GM18909 (cell line): ENCODE measurements at regions not wholly inside any gene's neighbourhood (a gene's known extent, or its start where the extent isn't known, plus 50 kb on each side); places are given as distances from the start of the nearest gene placed in this dataset.
"Not testable (repeated sequence)": the region's sequence is repeated elsewhere in the genome, so short reads cannot be mapped to it uniquely, and the experiment has no call there.

Source experiments
- ATAC-seq: cut with Tn5 transposase; IDR thresholded peaks from one replicate; pipeline ENCODE4 v1.9.1; 2021; ENCODE audit warnings: mild to moderate bottlenecking; ENCODE audit not compliant: unreplicated experiment, poor library complexity

DNA sequence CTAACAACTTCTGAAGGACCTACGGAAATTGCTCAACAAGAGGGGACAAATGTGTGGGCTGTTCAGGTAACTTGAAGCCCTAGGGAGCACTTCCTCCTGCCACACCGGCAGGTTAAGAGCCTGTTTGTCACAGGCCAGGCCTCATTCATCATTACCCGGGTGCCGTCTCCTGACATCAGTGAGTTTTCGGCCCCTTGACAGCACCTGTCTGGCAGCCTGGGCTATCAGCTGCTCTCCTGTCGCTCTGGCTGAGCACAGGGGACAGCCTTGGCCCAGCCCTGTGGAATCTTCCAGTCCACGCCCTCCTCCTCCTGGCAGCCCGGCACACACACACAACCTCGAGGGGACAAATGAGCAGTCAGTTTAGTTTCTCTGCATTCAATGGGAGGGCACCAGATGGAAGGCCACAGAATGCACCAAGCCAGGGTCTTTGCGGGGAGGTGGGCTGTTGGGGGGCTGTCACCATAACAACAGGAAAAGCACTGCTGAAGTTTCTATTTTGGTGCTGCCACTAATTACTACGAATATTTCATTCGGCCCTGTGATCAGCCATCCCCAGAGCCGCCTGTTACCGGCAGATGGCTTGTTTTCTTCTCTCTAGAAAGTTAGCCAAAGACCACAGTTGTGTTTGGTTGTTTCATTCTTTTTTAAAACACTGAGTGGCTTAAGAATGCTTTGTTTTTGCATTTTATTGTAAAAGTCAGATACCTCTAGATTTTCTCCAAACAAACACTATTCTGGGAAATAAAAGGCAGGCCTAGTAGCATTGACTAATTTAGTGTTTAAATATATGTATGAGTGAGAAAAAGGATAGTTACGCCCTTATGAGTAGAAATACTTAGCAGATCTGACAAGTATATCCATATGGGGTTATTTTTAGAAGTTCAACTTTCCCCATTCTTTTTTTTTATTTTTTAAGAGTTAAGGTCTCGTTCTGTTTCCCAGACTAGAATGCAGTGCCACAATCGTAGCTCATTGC lies 189.9 kb upstream of the NDUFV2 start:
- ATAC-seq: peak; percentile 68

DNA sequence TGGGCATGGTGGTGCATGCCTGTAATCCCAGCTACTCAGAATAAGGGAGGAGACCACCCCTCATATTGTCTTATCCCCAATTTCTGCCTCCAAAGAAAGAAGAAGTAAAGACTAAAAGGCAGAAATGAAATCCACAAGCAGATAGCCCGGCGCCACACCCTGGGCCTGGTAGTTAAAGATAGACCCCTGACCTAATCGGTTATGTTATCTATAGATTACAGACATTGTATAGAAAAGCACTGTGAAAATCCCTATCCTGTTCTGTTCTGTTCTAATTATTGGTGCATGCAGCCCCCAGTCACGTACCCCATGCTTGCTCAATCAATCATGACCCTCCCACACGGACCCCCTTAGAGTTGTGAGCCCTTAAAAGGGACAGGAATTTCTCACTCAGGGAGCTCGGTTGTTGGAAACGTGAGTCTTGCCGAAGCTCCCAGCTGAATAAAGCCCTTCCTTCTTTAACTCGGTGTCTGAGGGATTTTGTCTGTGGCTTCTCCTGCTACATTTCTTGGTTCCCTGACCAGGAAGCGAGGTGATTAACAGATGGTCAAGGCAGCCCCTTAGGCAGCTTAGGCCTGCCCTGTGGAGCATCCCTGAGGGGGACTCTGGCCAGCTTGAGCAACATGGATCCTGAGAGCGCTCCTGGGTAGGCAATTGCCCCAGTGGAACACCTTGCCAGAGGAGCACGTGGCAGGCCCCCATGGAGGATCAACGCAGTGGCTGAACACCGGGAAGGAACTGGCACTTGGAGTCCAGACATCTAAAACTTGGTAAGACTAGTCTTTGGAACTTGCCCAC lies 188.7 kb upstream of the NDUFV2 start:
- not testable (repeated sequence) for ATAC-seq

DNA sequence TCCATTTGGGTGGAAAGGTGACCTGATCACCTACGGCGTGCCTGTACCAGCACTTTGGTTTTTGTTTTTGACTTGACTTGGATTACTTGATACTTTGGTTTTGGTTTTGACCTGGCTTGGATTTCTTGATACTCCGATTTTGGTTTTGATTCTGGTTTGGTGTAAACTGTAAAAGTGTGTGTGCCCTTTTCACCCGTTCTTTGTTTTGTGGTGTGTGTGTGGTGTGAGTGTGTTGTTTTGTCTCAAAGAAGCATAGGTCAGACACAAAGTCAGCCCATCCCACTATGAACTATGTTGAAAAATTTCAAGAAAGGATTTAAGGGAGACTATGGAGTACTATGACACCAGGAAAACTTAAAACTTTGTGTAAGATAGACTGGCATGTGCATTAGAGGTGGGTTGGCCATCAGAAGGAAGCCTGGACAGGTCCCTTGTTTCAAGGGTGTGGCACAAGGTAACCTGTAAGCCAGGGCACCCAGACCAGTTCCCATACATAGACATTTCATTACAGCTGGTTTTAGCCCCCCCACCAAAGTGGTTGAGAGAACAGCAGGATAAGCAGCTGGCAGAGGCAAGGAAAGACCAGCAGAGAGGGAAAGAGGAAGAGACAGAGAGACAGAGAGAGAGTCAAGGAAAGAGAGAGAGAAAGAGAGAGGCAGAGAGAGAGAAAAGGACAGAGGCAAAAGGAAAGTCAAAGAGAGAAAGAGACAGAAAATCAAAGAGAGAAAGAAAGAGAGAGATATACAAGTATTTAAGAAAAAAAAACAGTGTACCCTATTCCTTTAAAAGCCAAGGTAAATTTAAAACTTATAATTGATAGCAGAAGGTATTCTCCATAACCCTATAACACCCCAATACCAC lies 187.9 kb upstream of the NDUFV2 start:
- ATAC-seq: not testable (repeated sequence)

DNA sequence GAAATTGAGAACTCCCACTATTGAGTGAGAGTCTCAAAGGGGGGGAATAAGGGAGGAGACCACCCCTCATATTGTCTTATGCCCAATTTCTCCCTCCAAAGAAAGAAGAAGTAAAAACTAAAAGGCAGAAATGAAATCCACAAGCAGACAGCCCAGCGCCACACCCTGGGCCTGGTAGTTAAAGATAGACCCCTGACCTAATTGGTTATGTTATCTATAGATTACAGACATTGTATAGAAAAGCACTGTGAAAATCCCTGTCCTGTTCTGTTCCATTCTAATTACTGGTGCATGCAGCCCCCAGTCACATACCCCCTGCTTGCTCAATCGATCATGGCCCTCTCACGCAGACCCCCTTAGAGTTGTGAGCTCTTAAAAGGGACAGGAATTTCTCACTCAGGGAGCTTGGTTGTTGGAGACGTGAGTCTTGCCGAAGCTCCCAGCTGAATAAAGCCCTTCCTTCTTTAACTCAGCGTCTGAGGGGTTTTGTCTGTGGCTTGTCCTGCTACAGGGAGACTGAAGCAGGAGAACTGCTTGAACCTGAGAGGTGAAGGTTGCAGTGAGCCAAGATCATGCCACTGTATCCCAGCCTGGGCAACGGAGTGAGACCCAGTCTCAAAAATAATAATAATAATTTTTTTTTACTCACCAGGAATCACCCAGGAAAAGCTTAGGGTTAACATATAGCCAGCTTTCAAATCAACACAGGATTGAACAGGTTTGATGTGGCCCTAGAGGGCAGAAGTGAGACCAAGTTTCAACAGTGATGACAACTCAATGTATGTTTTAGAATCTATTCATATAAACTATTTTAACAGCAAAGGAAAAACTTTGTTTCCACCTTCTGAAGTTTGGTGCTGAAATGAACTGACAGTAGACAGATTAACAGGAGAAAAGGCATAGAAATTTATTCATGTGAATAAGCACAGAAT lies 181.4 kb upstream of the NDUFV2 start:
- ATAC-seq: not testable (repeated sequence)

DNA sequence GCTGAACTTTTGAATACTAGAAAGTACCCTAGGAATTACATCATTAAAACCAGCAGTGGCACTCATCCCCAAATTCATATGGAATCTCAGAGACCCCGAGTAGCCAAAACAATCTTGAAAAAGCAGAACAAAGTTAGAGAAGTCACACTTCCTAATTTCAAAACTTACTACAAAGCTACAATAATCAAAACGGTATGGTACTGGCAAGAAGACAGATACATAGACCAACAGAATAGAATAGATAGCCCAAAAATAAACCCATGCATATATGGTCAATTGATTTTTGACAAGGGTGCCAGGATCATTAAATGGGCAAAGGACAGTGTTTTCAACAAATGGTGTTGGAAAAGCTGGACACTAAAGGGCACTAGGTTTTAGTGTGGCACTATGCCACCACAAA lies 176.0 kb upstream of the NDUFV2 start:
- ATAC-seq: no peak

DNA sequence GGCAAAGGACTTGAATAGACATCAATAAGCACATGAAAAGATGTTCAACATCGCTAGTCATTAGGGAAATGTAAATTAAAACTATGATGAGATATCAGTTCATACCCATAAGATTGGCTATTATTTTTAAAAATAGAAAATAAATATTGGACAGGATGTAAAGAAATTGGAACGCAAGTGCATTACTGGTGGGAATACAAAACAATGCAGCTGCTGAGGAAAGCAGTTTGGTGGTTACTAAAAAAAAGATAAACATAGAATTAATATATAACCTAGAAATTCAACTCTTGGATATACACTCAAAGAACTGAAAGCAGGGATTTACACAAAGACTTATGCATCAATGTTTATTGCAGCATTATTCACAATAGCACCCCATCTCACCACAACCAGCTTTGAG lies 174.5 kb upstream of the NDUFV2 start:
- no peak for ATAC-seq

DNA sequence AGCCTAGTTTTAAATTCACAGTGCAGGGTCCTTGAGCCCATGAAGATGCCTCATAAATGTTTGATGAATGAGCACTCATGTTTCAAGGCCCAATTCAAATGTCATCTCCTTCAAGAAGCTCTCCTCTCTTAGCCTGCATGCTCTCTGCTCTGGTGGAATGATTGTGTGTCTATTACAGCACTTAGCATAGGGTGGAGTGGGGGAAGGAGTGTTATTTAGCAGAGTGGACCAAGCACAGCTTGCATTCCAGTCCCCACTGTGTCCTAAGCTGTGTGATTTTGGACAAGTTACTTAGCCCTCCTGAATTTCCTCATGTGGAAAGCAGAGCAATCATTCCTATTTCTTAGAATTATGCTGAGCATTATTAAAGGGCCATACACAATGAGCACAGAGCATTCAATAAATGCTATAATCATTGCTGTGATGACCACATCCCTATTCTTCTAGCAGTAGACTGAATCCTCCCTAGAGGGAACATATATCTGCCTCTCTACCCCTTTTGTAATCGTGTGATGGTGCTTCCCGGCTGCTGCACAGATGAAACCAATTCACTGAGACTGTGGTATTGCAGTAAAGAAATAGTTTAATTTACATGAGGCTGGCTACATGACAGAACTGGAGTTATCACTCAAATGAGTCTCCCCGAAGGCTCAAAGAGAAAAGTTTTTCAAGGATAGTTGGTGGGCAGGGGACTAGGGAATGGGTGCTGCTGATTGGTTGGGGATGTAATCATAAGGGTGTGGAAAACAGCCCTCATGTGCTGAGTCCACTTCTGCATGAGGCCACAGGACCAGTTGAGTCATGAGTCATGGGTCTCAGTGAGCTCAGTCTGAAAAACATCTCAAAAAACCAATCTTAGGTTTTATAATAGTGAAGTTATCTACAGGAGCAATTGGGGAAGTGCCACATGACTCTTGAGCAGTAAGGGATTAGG lies 173.4 kb upstream of the NDUFV2 start:
- no peak for ATAC-seq

DNA sequence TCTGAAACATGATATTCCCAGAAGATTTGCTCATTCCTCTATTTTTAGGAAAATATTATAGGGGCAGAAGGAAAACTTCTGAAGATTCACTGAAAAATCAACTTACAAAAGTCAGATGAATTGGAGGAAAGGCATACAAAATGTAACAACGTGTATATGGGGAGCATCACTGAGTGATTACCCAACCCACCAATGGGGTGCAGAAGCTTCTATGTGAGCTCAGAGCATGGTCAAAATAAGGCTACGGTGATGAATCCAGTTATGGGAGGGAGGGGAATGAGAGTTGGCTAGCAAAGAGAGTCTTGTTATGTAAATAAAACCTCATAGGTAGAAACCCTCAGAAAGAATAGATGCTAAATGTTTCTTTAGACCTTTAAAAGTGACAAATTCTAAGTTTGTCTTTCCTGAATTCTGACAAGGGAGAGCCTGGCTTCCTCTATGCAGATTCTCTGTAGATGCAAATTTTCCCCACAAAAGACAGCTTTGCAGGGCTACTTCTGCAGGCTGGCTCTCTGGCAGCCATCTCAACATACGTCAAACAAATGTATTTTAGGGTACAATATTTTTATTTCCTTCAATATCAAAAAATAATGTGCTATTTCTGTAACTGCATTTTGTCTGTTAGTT lies 171.4 kb upstream of the NDUFV2 start:
- ATAC-seq: no peak

DNA sequence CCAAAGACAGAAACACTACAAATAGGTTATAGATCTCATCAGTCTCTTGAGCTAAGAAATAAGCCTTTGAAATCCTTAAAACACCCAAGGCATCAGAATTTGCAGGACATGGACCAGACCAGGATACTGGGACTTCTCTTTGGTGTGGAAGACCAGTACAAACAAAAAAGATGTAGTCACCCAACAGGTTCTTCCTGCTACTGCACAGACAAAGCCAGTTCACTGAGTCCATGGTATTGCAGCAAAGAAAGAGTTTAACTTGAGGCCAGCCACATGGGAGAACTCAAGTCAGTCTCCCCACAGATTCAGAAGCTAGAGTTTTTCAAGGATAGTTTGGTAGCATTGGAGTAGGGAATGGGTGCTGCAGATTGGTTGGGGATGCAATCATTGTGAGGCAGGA lies 169.6 kb upstream of the NDUFV2 start:
- ATAC-seq: no peak

DNA sequence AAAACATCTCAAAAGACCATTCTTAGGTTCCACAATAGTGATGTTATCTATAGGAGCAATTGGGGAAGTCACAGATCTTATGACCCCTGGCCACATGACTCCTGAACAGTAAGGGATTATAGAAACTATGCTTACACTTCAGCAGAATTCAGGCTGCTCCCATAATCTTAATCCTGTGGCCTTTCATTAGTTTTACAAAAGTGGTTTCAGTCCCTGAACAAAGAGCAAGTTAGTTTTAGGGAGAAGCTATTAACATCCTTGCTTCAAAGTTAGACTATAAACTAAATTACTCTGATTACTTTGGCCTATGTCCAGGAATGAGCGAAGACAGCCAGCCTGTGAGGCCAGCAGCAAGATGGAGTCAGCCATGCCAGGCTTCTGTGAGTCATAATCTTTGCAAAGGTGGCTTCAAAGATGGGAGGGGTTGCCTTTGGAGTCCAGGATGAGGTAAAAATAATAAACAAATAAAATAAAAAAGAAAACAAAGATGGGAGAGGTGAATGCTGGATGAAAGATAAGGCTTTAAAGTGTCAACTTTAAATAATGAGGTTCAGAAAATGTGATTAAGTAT lies 168.7 kb upstream of the NDUFV2 start:
- ATAC-seq: no peak

DNA sequence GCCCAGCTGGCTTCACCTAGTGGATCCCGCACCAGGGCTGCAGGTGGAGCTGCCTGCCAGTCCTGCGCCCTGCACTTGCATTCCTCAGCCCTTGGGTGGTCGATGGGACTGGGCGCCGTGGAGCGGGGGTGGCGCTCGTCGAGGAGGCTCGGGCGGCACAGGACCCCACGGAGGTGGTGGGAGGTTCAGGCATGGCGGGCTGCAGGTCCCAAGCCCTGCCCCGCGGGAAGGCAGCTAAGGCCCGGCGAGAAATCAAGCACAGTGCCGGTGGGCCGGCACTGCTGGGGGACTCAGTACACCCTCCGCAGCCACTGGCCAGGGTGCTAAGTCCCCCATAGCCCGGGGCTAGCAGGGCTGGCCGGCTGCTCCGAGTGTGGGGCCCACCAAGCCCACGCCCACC lies 167.2 kb upstream of the NDUFV2 start:
- ATAC-seq: not testable (repeated sequence)

DNA sequence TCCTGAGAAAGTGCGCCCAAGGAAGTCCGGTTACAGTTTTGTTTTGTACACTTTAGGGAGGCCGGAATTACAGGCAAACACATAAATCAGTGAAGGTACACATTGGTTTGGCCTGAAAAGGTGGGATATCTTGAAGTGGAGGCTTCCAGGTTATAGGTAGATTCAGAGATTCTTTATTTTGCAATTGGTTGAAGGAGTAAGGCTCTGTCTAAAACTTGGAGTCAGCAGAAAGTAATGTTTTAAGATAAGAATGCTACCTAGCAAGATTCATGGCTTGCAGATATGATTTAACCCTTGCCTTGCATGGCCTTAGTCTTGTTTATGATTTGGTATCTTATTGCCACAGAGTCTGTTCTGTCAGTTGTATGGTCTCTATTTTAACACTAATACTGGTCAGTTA lies 165.9 kb upstream of the NDUFV2 start:
- no peak for ATAC-seq

DNA sequence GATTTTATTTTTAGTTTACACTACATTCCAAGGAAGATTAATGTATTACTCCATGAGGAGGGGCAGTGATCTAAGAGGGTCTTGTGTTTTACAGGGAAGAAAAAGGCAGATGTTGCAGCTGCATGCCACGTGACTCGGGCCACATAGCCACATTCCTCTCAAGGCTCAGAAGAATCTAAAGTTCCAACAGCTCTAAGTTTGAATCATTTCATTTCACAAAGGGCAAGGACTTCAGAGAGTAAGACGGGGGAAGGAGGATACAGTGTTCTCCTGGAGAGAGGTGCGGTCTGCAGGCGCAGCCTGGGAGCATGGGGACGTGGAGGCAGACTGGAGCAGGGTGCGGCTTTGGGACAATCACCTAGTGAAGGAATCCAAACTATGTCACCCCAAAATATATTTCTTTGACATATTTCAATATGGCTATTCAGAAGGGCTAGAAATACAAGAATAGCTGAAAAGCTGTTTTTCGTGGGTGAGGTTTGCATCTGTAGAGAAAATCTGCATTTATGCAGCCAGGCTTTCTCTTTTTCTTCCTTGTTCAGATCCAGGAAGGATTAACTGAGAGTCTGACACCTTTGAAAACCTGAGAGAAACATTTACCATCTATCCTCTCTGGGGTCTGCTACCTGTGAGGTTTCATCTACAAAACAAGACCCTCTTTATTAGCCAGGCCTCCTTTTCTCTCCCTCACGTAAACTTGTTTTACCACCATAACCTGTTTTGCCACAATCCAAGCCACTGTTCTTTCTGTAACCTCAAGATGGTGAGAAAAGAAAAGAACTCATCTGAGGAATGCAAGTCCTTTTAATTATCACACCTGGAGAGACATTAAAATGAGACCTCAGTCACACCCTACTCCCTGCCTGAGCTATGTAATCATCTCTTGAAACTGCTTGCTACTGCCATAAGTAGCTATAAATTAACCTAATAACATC lies 165.1 kb upstream of the NDUFV2 start:
- ATAC-seq: no peak

DNA sequence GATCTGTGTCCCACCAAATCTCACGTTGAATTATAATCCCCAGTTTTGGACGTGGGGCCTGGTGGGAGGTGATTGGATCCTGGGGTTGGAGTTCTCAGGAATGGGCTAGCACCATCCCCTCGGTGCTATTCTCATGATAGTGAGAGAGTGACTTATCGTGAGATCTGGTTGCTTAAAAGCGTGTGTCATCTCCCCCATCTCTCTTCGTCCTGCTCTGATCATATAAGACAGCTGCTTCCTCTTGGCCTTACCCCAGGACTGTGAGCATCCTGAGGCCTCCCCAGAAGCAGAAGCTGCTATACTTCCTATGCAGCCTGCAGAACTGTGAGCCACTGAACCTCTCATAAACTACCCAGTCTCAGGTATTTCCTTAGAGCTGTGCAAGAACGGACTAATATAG lies 163.7 kb upstream of the NDUFV2 start:
- no peak for ATAC-seq

DNA sequence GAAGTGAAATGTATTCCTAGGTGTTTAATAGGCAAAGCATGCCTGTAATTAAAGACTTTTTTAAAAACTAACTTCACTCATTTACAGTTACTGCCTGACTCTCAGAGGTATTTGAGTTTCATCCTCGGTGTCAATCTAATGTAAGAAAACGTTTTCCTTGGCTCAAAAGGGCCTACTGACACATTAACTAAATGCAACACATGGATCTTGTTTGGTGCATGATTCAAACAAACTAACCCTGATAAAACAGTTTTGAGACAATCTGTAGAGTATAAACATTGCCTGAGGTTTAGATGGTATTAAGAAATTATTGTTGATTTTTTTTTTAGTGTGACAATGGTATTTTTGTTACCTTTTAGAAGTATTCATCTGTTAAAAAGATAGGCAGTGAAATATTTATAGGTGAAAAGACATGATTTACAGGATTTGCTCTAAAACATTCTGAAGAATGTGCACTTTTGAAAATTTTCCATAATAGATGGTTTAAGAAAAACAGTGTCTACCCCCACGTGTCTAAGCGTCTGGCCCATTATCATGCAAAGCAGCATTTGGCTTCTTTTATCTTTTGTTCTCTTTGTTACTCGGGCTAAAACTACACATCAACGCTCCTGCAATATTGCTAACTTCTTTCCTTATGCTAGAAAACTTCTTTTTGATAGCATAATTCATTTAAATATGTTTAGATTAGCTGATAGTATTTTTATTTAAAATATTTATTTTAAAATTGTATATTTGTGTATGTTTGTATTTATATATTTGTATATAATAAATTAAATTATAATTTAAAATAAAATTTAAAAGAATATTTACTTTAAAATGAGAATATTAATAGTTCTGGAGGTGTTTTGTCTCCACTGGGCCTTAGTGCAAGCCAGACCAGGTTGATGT lies 160.2 kb upstream of the NDUFV2 start:
- no peak for ATAC-seq
